Adrenal gland (tissue), 5 donors: ENCODE measurements at regions not wholly inside any gene's neighbourhood (a gene's known extent, or its start where the extent isn't known, plus 50 kb on each side); places are given as distances from the start of the nearest gene placed in this dataset.

Source experiments
- POLR2A ChIP-seq, 2 donors: fragments of 450-650 bp; IDR thresholded peaks; one replicate each; pipeline ENCODE4 v1.6.1; 2017; ENCODE audit warnings: antibody characterized with exemption in 2 of 2, mild to moderate bottlenecking in 2 of 2, moderate library complexity in 1 of 2
- TF ChIP-seq, protein P1 (sequence below), 6 experiments: fragments of 450-650 bp in 4 of 6; fragments of 200-600 bp in 2 of 6; sonication (generic) in 1 of 6; IDR thresholded peaks; 1 replicate in 5 of 6; 2 replicates in 1 of 6; pipeline versions ENCODE4 v1.5.1 to v1.8.0; 2016 to 2021; ENCODE audit warnings: antibody characterized with exemption in 6 of 6, mild to moderate bottlenecking in 2 of 6, moderate library complexity in 1 of 6
- donor health status: DM: no; HTN: no; CAD: no.

DNA sequence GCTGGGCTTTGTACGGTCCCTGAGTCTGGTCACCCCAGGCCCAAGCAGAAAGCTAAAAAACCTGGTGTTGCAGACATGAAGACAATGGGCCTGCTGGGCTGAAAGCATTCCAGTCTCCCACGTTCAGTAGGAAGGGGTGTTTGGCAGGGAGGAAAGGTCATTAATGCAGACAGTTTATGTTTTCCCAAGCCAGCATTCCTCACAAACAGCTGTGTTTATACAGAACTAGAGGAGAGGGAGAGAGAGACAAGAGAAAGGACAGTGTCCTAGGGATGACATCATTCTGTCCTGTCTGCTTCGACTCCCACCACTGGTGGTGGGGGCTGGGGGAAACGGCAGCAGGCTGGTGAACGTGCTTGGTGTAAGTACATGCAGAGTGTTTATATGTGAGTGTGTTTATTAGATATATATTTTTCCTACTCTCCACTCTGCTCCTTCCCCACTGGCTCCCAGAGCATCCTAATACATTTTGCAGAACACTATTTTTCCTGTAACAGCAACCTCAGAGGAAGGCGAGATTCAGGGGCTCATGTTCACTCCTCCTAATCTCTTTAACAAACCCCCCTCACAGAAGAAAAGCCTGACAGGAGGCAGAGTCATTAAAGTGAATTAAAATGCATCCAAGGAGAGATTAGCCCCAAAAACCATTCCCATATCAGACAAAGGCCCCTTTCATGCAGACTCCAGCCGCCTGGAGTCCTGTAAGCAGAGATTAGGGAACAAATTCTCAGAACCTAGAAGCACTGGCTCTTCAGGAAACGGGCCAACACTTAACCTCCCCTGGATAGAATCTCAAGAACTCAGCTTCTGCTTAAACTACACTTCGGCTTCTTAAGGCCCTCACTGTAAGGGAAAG lies 380.4 kb downstream of the TNS1 start:
- TF ChIP-seq POLR2A (IDR thresholded peaks at IDR 0.05) = no peak
- TF ChIP-seq, protein P1, sequence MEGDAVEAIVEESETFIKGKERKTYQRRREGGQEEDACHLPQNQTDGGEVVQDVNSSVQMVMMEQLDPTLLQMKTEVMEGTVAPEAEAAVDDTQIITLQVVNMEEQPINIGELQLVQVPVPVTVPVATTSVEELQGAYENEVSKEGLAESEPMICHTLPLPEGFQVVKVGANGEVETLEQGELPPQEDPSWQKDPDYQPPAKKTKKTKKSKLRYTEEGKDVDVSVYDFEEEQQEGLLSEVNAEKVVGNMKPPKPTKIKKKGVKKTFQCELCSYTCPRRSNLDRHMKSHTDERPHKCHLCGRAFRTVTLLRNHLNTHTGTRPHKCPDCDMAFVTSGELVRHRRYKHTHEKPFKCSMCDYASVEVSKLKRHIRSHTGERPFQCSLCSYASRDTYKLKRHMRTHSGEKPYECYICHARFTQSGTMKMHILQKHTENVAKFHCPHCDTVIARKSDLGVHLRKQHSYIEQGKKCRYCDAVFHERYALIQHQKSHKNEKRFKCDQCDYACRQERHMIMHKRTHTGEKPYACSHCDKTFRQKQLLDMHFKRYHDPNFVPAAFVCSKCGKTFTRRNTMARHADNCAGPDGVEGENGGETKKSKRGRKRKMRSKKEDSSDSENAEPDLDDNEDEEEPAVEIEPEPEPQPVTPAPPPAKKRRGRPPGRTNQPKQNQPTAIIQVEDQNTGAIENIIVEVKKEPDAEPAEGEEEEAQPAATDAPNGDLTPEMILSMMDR (IDR thresholded peaks at IDR 0.05) = no peak
